CD14-positive monocyte (primary cell): ENCODE measurements at regions not wholly inside any gene's neighbourhood (a gene's known extent, or its start where the extent isn't known, plus 50 kb on each side); places are given as distances from the start of the nearest gene placed in this dataset. TPM values are rescaled to one million over a fixed set of nuclear protein-coding genes. Genes with fewer than 3 reads are reported as not detected.

Source experiments
- DNase-seq, 3 donors: peaks; one replicate each; pipeline ENCODE4 v3.0.0-alpha.2; 2011 to 2022
- H2AFZ ChIP-seq: 2 replicates; pipeline ENCODE4 v1.6.0; 2012; ENCODE audit warnings: mild to moderate bottlenecking, low read depth, low read length, inconsistent platforms; ENCODE audit not compliant: insufficient read depth, poor library complexity, severe bottlenecking
- H3K27ac ChIP-seq, 2 donors: 1 replicate in 1 of 2; 2 replicates in 1 of 2; pipeline ENCODE4 v1.5.1; 2012 to 2013; ENCODE audit warnings: low read length in 2 of 2, control low read depth in 1 of 2, inconsistent platforms in 1 of 2, low read depth in 1 of 2, mild to moderate bottlenecking in 1 of 2
- H3K27me3 ChIP-seq, 2 donors: one replicate each; pipeline versions ENCODE4 v1.6.0 to v1.6.1; 2011 to 2013; ENCODE audit warnings: low read length in 2 of 2; ENCODE audit not compliant: control insufficient read depth in 2 of 2, insufficient read depth in 2 of 2
- H3K36me3 ChIP-seq, 2 donors: replicated peaks in 1 of 2; 1 replicate in 1 of 2; 2 replicates in 1 of 2; pipeline versions ENCODE4 v1.5.1 to v1.6.1; 2012 to 2013; ENCODE audit warnings: low read length in 2 of 2, control low read depth in 1 of 2, inconsistent platforms in 1 of 2, mild to moderate bottlenecking in 1 of 2; ENCODE audit not compliant: insufficient read depth in 2 of 2, control insufficient read depth in 1 of 2
- H3K4me1 ChIP-seq, 2 donors: 1 replicate in 1 of 2; 2 replicates in 1 of 2; pipeline versions ENCODE4 v1.5.1 to v1.6.1; 2012 to 2013; ENCODE audit warnings: low read length in 2 of 2, control low read depth in 1 of 2, inconsistent platforms in 1 of 2, mild to moderate bottlenecking in 1 of 2, moderate library complexity in 1 of 2; ENCODE audit not compliant: insufficient read depth in 2 of 2, control insufficient read depth in 1 of 2
- H3K4me2 ChIP-seq: replicated peaks from 2 replicates; pipeline ENCODE3; 2012; ENCODE audit warnings: low read length, moderate library complexity, mild to moderate bottlenecking; ENCODE audit not compliant: poor library complexity, severe bottlenecking; ENCODE audit errors: extremely low read depth
- H3K4me3 ChIP-seq, 3 experiments: fragments of 200-600 bp in 1 of 3; sonication (generic) in 1 of 3; replicated peaks in 1 of 3; 1 replicate in 2 of 3; 2 replicates in 1 of 3; pipeline ENCODE4 v1.5.1; 2011 to 2013; ENCODE audit warnings: low read length in 3 of 3, mild to moderate bottlenecking in 3 of 3, control low read depth in 2 of 3, low read depth in 2 of 3, inconsistent platforms in 1 of 3, moderate library complexity in 1 of 3
- H3K79me2 ChIP-seq: 2 replicates; pipeline ENCODE4 v1.6.0; 2012; ENCODE audit warnings: mild to moderate bottlenecking, control low read depth, inconsistent platforms, low read length, moderate library complexity; ENCODE audit not compliant: insufficient read depth
- H3K9ac ChIP-seq: 2 replicates; pipeline ENCODE4 v1.6.0; 2017; ENCODE audit warnings: low read length, mild to moderate bottlenecking; ENCODE audit not compliant: insufficient read depth, poor library complexity, severe bottlenecking
- H3K9me3 ChIP-seq, 2 donors: replicated peaks in 1 of 2; 1 replicate in 1 of 2; 2 replicates in 1 of 2; pipeline versions ENCODE4 v1.5.1 to v1.6.1; 2012 to 2013; ENCODE audit warnings: low read length in 2 of 2, control low read depth in 1 of 2; ENCODE audit not compliant: control insufficient read depth in 1 of 2, insufficient read depth in 1 of 2
- H4K20me1 ChIP-seq: 2 replicates; pipeline ENCODE4 v1.6.0; 2012; ENCODE audit warnings: mild to moderate bottlenecking, low read length, control low read depth, moderate library complexity; ENCODE audit not compliant: insufficient read depth
- H3K27ac Mint-ChIP-seq, 7 donors: one replicate each; pipeline ENCODE4 v1.8.0; 2020; ENCODE audit warnings: mild to moderate bottlenecking in 7 of 7, mixed read lengths in 7 of 7, moderate library complexity in 6 of 7, inconsistent platforms in 2 of 7
- H3K27me3 Mint-ChIP-seq, 3 donors: one replicate each; pipeline ENCODE4 v1.8.0; 2021 to 2022; ENCODE audit warnings: low read depth in 3 of 3, mild to moderate bottlenecking in 3 of 3, mixed read lengths in 3 of 3, moderate library complexity in 3 of 3, inconsistent platforms in 1 of 3
- H3K36me3 Mint-ChIP-seq, 2 donors: one replicate each; pipeline ENCODE4 v1.8.0; 2020; ENCODE audit warnings: mixed read lengths in 2 of 2, inconsistent platforms in 1 of 2, mild to moderate bottlenecking in 1 of 2
- H3K4me1 Mint-ChIP-seq: one replicate; pipeline ENCODE4 v1.8.0; 2020; ENCODE audit warnings: mild to moderate bottlenecking, mixed read lengths
- H3K4me3 Mint-ChIP-seq, 2 donors: one replicate each; pipeline ENCODE4 v1.8.0; 2020; ENCODE audit warnings: mild to moderate bottlenecking in 2 of 2, mixed read lengths in 2 of 2, moderate library complexity in 1 of 2
- H3K9me3 Mint-ChIP-seq, 7 donors: one replicate each; pipeline ENCODE4 v1.8.0; 2020 to 2022; ENCODE audit warnings: mixed read lengths in 7 of 7, mild to moderate bottlenecking in 6 of 7, moderate library complexity in 6 of 7, inconsistent platforms in 2 of 7
- WGBS: methylation state at CpG from one replicate; pipeline ENCODE4 v1.1.5; 2013; ENCODE audit warnings: missing lambda C conversion rate; ENCODE audit not compliant: insufficient coverage; 5-methylcytosine and 5-hydroxymethylcytosine counted together
- intact Hi-C, 2 donors: fragments of 100-400 bp; cut with micrococcal nuclease; formaldehyde crosslinking; loops; one replicate each; pipeline versions ENCODE4 v1.15.0 to v1.15.1; 2023
- small RNA-seq: library from RNA; depleted of rRNA; stranded (forward); fragments of <200 nt; gene quantifications from one replicate; pipeline ENCODE3, GENCODE V24; 2012; ENCODE audit warnings: low read depth; ENCODE audit not compliant: insufficient read length
- TF ChIP-seq, protein P1 (sequence below): fragments of 200-600 bp; IDR thresholded peaks from one replicate; pipeline ENCODE4 v1.8.0; 2022; ENCODE audit warnings: antibody characterized with exemption, mild to moderate bottlenecking

DNA sequence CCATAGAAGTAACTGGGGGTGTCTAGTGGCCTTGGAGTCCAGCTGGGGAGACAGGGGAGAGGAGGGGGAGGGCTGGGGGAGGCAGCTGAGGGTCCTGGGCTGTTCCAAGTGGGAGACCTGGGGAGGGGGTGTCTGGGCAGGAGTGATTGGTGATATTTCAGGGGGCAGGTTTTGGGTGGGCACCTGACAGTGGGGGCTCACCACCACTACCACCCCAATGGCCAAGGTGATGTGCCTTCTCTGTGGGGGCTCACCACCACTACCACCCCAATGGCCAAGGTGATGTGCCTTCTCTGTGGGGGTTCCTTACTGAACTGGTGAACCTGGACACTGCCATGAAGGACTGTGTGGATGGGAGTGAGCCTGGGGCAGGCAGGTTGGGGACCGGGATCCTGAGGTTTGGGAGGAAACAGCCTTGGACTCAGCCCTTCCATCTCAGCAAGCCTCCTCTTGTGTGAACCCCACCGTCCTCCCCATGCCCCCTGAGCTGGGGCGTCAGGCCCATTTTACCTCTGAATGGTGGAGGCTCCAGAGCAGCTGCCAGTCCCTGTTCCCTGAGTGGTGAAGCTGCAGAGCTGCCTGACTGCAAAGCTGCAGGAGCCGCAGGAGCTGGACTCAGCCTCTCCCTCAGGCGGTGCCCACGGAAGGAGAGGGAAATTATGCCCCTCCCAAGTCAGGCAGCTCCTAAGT, 50.6 kb upstream of the ZNF716 start:
- DNase-seq, result no peak
- H2AFZ ChIP-seq, result no peak overlapping the region
- Mint-ChIP-seq H3K4me3 (no peak overlapping the region), H3K4me1 (no peaks in the 10 kb centered on the region), H3K27me3 (peaks cover 0 to 3% (median under 1%) of the 10 kb centered on the region in 3 donors), H3K9me3 (peaks cover 22 to 74% (median 54%) of the 10 kb centered on the region in 7 donors), H3K36me3 (no peaks in the 10 kb centered on the region), H3K27ac (no peak overlapping the region)
- H3K4me2 ChIP-seq, result no peak overlapping the region
- no peaks in the 10 kb centered on the region for H3K4me1 ChIP-seq
- no peak overlapping the region for H3K27ac ChIP-seq
- no peak overlapping the region for H3K9ac ChIP-seq
- WGBS, result 63% methylated on average over 1 of the region's 6 CpGs
- no peaks in the 10 kb centered on the region for H3K27me3 ChIP-seq
- peaks cover 78 to 83% of the 10 kb centered on the region in 2 donors for H3K9me3 ChIP-seq
- intact Hi-C loops, result no loop called here
- H4K20me1 ChIP-seq, result no peaks in the 10 kb centered on the region
- no peaks in the 10 kb centered on the region for H3K79me2 ChIP-seq
- H3K4me3 ChIP-seq, result no peak overlapping the region
- no peaks in the 10 kb centered on the region for H3K36me3 ChIP-seq
- TF ChIP-seq, protein P1, sequence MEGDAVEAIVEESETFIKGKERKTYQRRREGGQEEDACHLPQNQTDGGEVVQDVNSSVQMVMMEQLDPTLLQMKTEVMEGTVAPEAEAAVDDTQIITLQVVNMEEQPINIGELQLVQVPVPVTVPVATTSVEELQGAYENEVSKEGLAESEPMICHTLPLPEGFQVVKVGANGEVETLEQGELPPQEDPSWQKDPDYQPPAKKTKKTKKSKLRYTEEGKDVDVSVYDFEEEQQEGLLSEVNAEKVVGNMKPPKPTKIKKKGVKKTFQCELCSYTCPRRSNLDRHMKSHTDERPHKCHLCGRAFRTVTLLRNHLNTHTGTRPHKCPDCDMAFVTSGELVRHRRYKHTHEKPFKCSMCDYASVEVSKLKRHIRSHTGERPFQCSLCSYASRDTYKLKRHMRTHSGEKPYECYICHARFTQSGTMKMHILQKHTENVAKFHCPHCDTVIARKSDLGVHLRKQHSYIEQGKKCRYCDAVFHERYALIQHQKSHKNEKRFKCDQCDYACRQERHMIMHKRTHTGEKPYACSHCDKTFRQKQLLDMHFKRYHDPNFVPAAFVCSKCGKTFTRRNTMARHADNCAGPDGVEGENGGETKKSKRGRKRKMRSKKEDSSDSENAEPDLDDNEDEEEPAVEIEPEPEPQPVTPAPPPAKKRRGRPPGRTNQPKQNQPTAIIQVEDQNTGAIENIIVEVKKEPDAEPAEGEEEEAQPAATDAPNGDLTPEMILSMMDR, result no peak

DNA sequence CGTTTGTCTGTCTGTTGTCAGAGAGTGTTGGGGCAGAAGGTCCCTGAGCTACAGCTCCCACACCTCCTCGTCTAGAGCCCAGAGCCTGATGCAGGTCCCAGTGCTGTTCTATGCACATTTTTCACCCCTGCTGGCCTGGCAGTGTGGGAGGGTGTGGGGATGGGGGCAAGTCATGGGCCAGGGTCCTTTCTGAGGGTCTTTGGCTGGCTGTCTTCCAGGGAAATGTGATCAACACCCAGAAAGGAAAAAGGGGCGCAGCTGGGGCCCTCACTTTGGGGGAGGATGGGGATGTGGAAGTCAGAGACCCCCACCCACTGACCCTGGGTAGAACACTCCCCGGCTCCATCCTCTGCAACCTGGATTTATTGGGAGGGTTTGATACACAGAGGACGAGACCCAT, 50.0 kb upstream of the ZNF716 start:
- no peaks in the 10 kb centered on the region for H4K20me1 ChIP-seq
- no peak overlapping the region for H2AFZ ChIP-seq
- no peak overlapping the region for H3K4me2 ChIP-seq
- no peak for DNase-seq
- 90% methylated on average over 2 of the region's 5 CpGs for WGBS
- no peak overlapping the region for H3K4me3 Mint-ChIP-seq
- H3K4me3 ChIP-seq, result no peak overlapping the region
- no peaks in the 10 kb centered on the region for H3K79me2 ChIP-seq
- H3K9me3 ChIP-seq, result peaks cover 80 to 83% of the 10 kb centered on the region in 2 donors
- no peak overlapping the region for H3K27ac ChIP-seq
- H3K27ac Mint-ChIP-seq, result no peak overlapping the region
- intact Hi-C loops, result no loop called here
- H3K36me3 ChIP-seq, result no peaks in the 10 kb centered on the region
- peaks cover 0 to 3% (median 2%) of the 10 kb centered on the region in 3 donors for H3K27me3 Mint-ChIP-seq
- no peaks in the 10 kb centered on the region for H3K4me1 Mint-ChIP-seq
- H3K36me3 Mint-ChIP-seq, result no peaks in the 10 kb centered on the region
- peaks cover 25 to 74% (median 53%) of the 10 kb centered on the region in 7 donors for H3K9me3 Mint-ChIP-seq
- no peaks in the 10 kb centered on the region for H3K27me3 ChIP-seq
- no peaks in the 10 kb centered on the region for H3K4me1 ChIP-seq
- no peak overlapping the region for H3K9ac ChIP-seq
- TF ChIP-seq, protein P1, result no peak

Small RNA genes in the stretch of these regions (small RNA-seq; reads per million reads assigned to genes)
- not detected for gene RNU7-157P
